ENCODE measurements at regions not wholly inside any gene's neighbourhood (a gene's known extent, or its start where the extent isn't known, plus 50 kb on each side); places are given as distances from the start of the nearest gene placed in this dataset.

- TF ChIP-seq CTCF (IDR thresholded peaks at IDR 0.05) (no peak), POLR2A (IDR thresholded peaks at IDR 0.05) (no peak)
These were observed 154.6 kb upstream of the VGLL2 start for GRCh38 chr6:117110737-117111136.

All from lower leg skin (tissue), 3 donors.